ENCODE measurements at regions not wholly inside any gene's neighbourhood (a gene's known extent, or its start where the extent isn't known, plus 50 kb on each side); places are given as distances from the start of the nearest gene placed in this dataset.

- no peaks in the 10 kb centered on the region for H3K9me2 ChIP-seq (replicated peaks; ENCODE audit: control insufficient read depth, low read length)
- H3K36me3 ChIP-seq (ENCODE audit: control insufficient read depth, low read length), result no peaks in the 10 kb centered on the region
Observed at GRCh38 chr20:57000441-57000968, 265.9 kb downstream of the BMP7 start.

DNA sequence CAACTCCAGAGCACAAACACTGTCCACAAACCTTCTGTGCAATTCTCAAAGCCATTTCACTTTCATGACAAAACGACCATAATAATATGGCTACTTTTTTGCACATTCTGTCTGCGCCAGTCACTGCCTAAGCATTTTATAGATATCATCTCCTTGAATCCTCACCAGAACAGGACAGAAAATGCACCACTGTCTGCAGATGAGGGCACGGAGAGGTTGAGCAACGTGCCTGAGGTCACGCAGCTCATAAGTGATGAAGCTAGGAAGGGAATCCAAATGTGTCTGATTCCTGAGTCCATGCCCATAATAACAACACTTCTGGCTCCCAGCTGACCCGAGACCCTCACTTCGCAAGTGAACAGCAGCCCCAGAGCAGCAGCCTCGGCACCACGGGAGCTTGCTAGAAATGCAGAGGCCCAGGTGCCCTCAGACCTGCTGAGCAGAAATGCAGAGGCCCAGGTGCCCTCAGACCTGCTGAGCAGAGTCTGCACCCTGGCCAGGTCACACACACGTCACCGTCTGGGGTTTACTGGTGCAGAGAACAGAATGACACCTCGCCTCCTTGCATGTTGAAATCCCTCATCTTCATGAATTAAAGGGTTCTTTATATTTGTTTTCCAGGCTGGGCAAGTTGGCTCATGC is 265.2 kb downstream of the BMP7 start:
- Histone ChIP-seq H3K4me2 (ENCODE audit: low read length) (no peak overlapping the region), H3K4me1 (ENCODE audit: control insufficient read depth, low read length) (no peaks in the 10 kb centered on the region), H3K79me2 (ENCODE audit: control insufficient read depth, low read length) (no peaks in the 10 kb centered on the region), H3K36me3 (ENCODE audit: control insufficient read depth, low read length) (no peaks in the 10 kb centered on the region), H3K27me3 (ENCODE audit: control insufficient read depth, low read length) (peaks cover 8% of the 10 kb centered on the region), H3K9me3 (ENCODE audit: control insufficient read depth, insufficient read depth, low read length) (peaks cover 7% of the 10 kb centered on the region; the same call in 1 of the 2 replicates), H3K27ac (ENCODE audit: low read depth, low read length) (no peak overlapping the region), H4K20me1 (ENCODE audit: control insufficient read depth, insufficient read depth, low read depth, low read length) (no peaks in the 10 kb centered on the region), H3K9me2 (replicated peaks; ENCODE audit: control insufficient read depth, low read length) (no peaks in the 10 kb centered on the region), H3K4me3 (ENCODE audit: low read length) (no peak overlapping the region), H3F3A (ENCODE audit: control insufficient read depth, insufficient read depth) (no peaks in the 10 kb centered on the region)
- TF ChIP-seq, protein P1, sequence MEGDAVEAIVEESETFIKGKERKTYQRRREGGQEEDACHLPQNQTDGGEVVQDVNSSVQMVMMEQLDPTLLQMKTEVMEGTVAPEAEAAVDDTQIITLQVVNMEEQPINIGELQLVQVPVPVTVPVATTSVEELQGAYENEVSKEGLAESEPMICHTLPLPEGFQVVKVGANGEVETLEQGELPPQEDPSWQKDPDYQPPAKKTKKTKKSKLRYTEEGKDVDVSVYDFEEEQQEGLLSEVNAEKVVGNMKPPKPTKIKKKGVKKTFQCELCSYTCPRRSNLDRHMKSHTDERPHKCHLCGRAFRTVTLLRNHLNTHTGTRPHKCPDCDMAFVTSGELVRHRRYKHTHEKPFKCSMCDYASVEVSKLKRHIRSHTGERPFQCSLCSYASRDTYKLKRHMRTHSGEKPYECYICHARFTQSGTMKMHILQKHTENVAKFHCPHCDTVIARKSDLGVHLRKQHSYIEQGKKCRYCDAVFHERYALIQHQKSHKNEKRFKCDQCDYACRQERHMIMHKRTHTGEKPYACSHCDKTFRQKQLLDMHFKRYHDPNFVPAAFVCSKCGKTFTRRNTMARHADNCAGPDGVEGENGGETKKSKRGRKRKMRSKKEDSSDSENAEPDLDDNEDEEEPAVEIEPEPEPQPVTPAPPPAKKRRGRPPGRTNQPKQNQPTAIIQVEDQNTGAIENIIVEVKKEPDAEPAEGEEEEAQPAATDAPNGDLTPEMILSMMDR (IDR thresholded peaks at IDR 0.05; ENCODE audit: low read depth, low read length, poor library complexity, severe bottlenecking), result no peak
- no peak for TF ChIP-seq EZH2phosphoT487 (IDR thresholded peaks at IDR 0.05; ENCODE audit: borderline replicate concordance, low read length)

More at GRCh38 chr20:57000441-57000968, 265.9 kb downstream of the BMP7 start:
- TF ChIP-seq, protein P1 (IDR thresholded peaks at IDR 0.05; ENCODE audit: low read depth, low read length, poor library complexity, severe bottlenecking), result no peak
- TF ChIP-seq EZH2phosphoT487 (IDR thresholded peaks at IDR 0.05; ENCODE audit: borderline replicate concordance, low read length), result no peak
- Histone ChIP-seq H3K27me3 (ENCODE audit: control insufficient read depth, low read length) (peaks cover 7% of the 10 kb centered on the region), H3K4me1 (ENCODE audit: control insufficient read depth, low read length) (no peaks in the 10 kb centered on the region), H3K4me3 (ENCODE audit: low read length) (no peak overlapping the region), H3K27ac (ENCODE audit: low read depth, low read length) (no peak overlapping the region), H3K9me3 (ENCODE audit: control insufficient read depth, insufficient read depth, low read length) (peaks cover 7% of the 10 kb centered on the region; the same call in 1 of the 2 replicates), H3K79me2 (ENCODE audit: control insufficient read depth, low read length) (no peaks in the 10 kb centered on the region), H3K4me2 (ENCODE audit: low read length) (no peak overlapping the region), H4K20me1 (ENCODE audit: control insufficient read depth, insufficient read depth, low read depth, low read length) (no peaks in the 10 kb centered on the region), H3F3A (ENCODE audit: control insufficient read depth, insufficient read depth) (no peaks in the 10 kb centered on the region)

- Histone ChIP-seq H3K36me3 (ENCODE audit: control insufficient read depth, low read length) (no peaks in the 10 kb centered on the region), H3K4me1 (ENCODE audit: control insufficient read depth, low read length) (peaks cover 5% of the 10 kb centered on the region), H3K9me2 (replicated peaks; ENCODE audit: control insufficient read depth, low read length) (no peaks in the 10 kb centered on the region), H3K9me3 (ENCODE audit: control insufficient read depth, insufficient read depth, low read length) (peaks cover 7% of the 10 kb centered on the region; the same call in 1 of the 2 replicates), H3K4me3 (ENCODE audit: low read length) (no peak overlapping the region), H4K20me1 (ENCODE audit: control insufficient read depth, insufficient read depth, low read depth, low read length) (no peaks in the 10 kb centered on the region), H3K4me2 (ENCODE audit: low read length) (no peak overlapping the region), H3F3A (ENCODE audit: control insufficient read depth, insufficient read depth) (no peaks in the 10 kb centered on the region), H3K79me2 (ENCODE audit: control insufficient read depth, low read length) (no peaks in the 10 kb centered on the region), H3K27ac (ENCODE audit: low read depth, low read length) (no peak overlapping the region), H3K27me3 (ENCODE audit: control insufficient read depth, low read length) (peaks cover 16% of the 10 kb centered on the region)
- TF ChIP-seq EZH2phosphoT487 (IDR thresholded peaks at IDR 0.05; ENCODE audit: borderline replicate concordance, low read length), result no peak
- TF ChIP-seq, protein P1 (IDR thresholded peaks at IDR 0.05; ENCODE audit: low read depth, low read length, poor library complexity, severe bottlenecking), result no peak
Observed at GRCh38 chr20:57002066-57002570, 264.3 kb downstream of the BMP7 start.
